ENCODE measurements at regions not wholly inside any gene's neighbourhood (a gene's known extent, or its start where the extent isn't known, plus 50 kb on each side); places are given as distances from the start of the nearest gene placed in this dataset.
"Not testable (repeated sequence)": the region's sequence is repeated elsewhere in the genome, so short reads cannot be mapped to it uniquely, and the experiment has no call there.

GRCh38 chr4:107468812-107469211 is 251.2 kb downstream of the PAPSS1 start:
- no peak for DNase-seq (ENCODE audit: low spot score)

- no peak for DNase-seq (ENCODE audit: low spot score)
These were observed 251.9 kb downstream of the PAPSS1 start for GRCh38 chr4:107468156-107468555.

- DNase-seq (ENCODE audit: low spot score), result no peak
These were observed 252.6 kb downstream of the PAPSS1 start for GRCh38 chr4:107467461-107467860.

- no peak for DNase-seq (ENCODE audit: low spot score)
These were observed 261.8 kb downstream of the PAPSS1 start for GRCh38 chr4:107458194-107458593.

GRCh38 chr4:107453987-107454386 is 266.0 kb downstream of the PAPSS1 start:
- DNase-seq (ENCODE audit: low spot score), result no peak

- DNase-seq (ENCODE audit: low spot score), result no peak
These were observed 267.1 kb downstream of the PAPSS1 start for GRCh38 chr4:107452717-107453630.

- DNase-seq (ENCODE audit: low spot score), result no peak
These were observed 270.2 kb downstream of the PAPSS1 start for GRCh38 chr4:107449611-107450369.

GRCh38 chr4:107442538-107443111 is 277.4 kb downstream of the PAPSS1 start:
- no peak for DNase-seq (ENCODE audit: low spot score)

GRCh38 chr4:107439401-107439800 is 280.6 kb downstream of the PAPSS1 start:
- no peak for DNase-seq (ENCODE audit: low spot score)

- not testable (repeated sequence) for DNase-seq (ENCODE audit: low spot score)
These were observed 283.6 kb downstream of the PAPSS1 start for GRCh38 chr4:107436471-107436870.

- no peak for DNase-seq (ENCODE audit: low spot score)
These were observed 287.6 kb downstream of the PAPSS1 start for GRCh38 chr4:107432451-107432850.

- no peak for DNase-seq (ENCODE audit: low spot score)
These were observed 296.2 kb downstream of the PAPSS1 start for GRCh38 chr4:107423677-107424405.

- peak; percentile 78 for DNase-seq (ENCODE audit: low spot score)
These were observed 300.5 kb downstream of the PAPSS1 start for GRCh38 chr4:107419536-107419935.

- peak; percentile 16 for DNase-seq (ENCODE audit: low spot score)
These were observed 301.0 kb downstream of the PAPSS1 start for GRCh38 chr4:107419052-107419451.

- DNase-seq (ENCODE audit: low spot score), result not testable (repeated sequence)
These were observed 304.5 kb downstream of the PAPSS1 start for GRCh38 chr4:107415490-107415889.

GRCh38 chr4:107409872-107410271 is 310.2 kb downstream of the PAPSS1 start:
- not testable (repeated sequence) for DNase-seq (ENCODE audit: low spot score)

GRCh38 chr4:107408968-107409367 is 311.1 kb downstream of the PAPSS1 start:
- DNase-seq (ENCODE audit: low spot score), result no peak

- DNase-seq (ENCODE audit: low spot score), result no peak
These were observed 315.3 kb downstream of the PAPSS1 start for GRCh38 chr4:107404591-107405300.

GRCh38 chr4:107402291-107402690 is 317.7 kb downstream of the PAPSS1 start:
- no peak for DNase-seq (ENCODE audit: low spot score)

- DNase-seq (ENCODE audit: low spot score), result no peak
These were observed 327.1 kb downstream of the PAPSS1 start for GRCh38 chr4:107392951-107393350.

GRCh38 chr4:107392380-107392779 is 327.7 kb downstream of the PAPSS1 start:
- DNase-seq (ENCODE audit: low spot score), result no peak
